ENCODE measurements at regions not wholly inside any gene's neighbourhood (a gene's known extent, or its start where the extent isn't known, plus 50 kb on each side); places are given as distances from the start of the nearest gene placed in this dataset.

DNA sequence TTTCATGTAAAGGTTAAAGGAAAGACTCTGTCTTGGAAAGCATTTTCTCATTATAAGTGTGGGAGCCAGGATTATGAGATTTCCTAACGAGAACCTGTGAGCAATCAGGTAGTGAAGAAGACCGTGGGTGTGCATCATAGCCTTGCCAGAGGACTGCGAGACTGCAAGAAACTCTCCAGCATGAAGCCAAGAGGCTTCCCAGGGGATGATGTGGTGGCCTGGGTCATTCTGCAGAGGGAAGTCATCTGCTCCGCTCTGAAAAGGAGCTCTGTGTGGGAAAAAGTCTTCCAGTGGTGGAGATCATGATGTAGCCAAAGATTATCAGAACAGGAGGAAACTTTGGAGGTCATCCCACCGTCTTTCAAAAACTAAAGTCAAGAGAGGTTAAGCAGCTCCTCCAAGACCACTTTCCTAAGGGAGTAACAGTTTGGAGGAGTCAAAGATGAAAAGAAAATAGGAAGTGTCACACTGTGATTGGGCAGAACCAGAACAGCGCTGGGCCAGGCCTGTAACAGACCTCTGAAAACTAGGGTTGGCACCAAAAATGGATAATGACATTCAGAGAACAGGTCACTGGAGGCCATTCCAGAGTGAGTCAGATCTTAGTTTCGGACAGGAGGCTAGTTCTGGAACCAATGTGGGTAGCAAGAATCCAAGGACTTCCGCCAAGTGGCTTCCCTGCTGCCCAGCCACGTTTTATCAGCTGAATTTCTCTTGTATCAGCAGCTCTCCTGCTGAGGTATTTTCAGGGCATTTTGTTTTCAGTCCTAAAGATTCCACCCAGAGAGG lies 113.0 kb downstream of the LRATD1 start:
- H3K9me3 Mint-ChIP-seq, result peaks cover 0 to 11% (median 4%) of the 10 kb centered on the region in 7 donors
- WGBS (ENCODE audit: insufficient coverage), result 93% methylated on average over 6 of the region's 9 CpGs

DNA sequence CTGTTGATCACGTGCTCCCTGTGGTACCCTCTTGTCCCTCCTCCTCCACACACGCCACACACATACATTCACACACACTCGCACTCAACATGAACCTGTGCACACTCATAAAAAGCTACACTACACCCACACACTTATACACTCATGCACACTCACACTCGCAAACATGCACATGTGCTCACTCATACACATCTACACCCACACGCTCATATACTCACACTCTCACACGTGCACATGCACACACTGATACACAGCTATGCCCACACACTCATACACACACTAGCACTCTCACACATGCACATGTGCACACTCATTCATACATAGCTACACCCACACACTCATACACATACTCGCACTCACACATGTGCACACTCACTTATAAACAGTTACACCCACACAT lies 113.6 kb downstream of the LRATD1 start:
- Mint-ChIP-seq H3K9me3 (peaks cover 0 to 17% (median 7%) of the 10 kb centered on the region in 7 donors), H3K27ac (no peak overlapping the region), H3K27me3 (ENCODE audit: low read depth in 3 of 3) (no peaks in the 10 kb centered on the region), H3K4me3 (no peak overlapping the region), H3K36me3 (no peaks in the 10 kb centered on the region), H3K4me1 (no peaks in the 10 kb centered on the region)
- 91% methylated on average over 4 of the region's 7 CpGs for WGBS (ENCODE audit: insufficient coverage)
- no peaks in the 10 kb centered on the region for H3K36me3 ChIP-seq (replicated peaks in 1 of 2; ENCODE audit: control insufficient read depth in 1 of 2, insufficient read depth in 2 of 2, low read length in 2 of 2)
- H2AFZ ChIP-seq (ENCODE audit: insufficient read depth, low read depth, low read length, poor library complexity, severe bottlenecking), result no peak overlapping the region
- no peak overlapping the region for H3K4me3 ChIP-seq (replicated peaks in 1 of 3; ENCODE audit: low read depth in 2 of 3, low read length in 3 of 3)
- no peak overlapping the region for H3K9ac ChIP-seq (ENCODE audit: insufficient read depth, low read length, poor library complexity, severe bottlenecking)
- H3K79me2 ChIP-seq (ENCODE audit: insufficient read depth, low read length), result no peaks in the 10 kb centered on the region
- no peaks in the 10 kb centered on the region for H4K20me1 ChIP-seq (ENCODE audit: insufficient read depth, low read length)
- DNase-seq, result no peak
- peaks cover 30 to 36% of the 10 kb centered on the region in 2 donors for H3K9me3 ChIP-seq (replicated peaks in 1 of 2; ENCODE audit: control insufficient read depth in 1 of 2, insufficient read depth in 1 of 2, low read length in 2 of 2)
- no peak overlapping the region for H3K27ac ChIP-seq (ENCODE audit: low read depth in 1 of 2, low read length in 2 of 2)
- no peaks in the 10 kb centered on the region for H3K27me3 ChIP-seq (ENCODE audit: control insufficient read depth in 2 of 2, insufficient read depth in 2 of 2, low read length in 2 of 2)
- intact Hi-C loops (cut with micrococcal nuclease), result no loop called here
- TF ChIP-seq, protein P1, sequence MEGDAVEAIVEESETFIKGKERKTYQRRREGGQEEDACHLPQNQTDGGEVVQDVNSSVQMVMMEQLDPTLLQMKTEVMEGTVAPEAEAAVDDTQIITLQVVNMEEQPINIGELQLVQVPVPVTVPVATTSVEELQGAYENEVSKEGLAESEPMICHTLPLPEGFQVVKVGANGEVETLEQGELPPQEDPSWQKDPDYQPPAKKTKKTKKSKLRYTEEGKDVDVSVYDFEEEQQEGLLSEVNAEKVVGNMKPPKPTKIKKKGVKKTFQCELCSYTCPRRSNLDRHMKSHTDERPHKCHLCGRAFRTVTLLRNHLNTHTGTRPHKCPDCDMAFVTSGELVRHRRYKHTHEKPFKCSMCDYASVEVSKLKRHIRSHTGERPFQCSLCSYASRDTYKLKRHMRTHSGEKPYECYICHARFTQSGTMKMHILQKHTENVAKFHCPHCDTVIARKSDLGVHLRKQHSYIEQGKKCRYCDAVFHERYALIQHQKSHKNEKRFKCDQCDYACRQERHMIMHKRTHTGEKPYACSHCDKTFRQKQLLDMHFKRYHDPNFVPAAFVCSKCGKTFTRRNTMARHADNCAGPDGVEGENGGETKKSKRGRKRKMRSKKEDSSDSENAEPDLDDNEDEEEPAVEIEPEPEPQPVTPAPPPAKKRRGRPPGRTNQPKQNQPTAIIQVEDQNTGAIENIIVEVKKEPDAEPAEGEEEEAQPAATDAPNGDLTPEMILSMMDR (IDR thresholded peaks at IDR 0.05), result no peak
- H3K4me1 ChIP-seq (ENCODE audit: control insufficient read depth in 1 of 2, insufficient read depth in 2 of 2, low read length in 2 of 2), result no peaks in the 10 kb centered on the region
- no peak overlapping the region for H3K4me2 ChIP-seq (replicated peaks; ENCODE audit: extremely low read depth, low read length, poor library complexity, severe bottlenecking)

More for the DNA sequence above, 113.0 kb downstream of the LRATD1 start:
- H3K9ac ChIP-seq (ENCODE audit: insufficient read depth, low read length, poor library complexity, severe bottlenecking), result no peak overlapping the region
- H3K79me2 ChIP-seq (ENCODE audit: insufficient read depth, low read length), result no peaks in the 10 kb centered on the region
- Mint-ChIP-seq H3K4me1 (no peaks in the 10 kb centered on the region), H3K27me3 (ENCODE audit: low read depth in 3 of 3) (no peaks in the 10 kb centered on the region), H3K36me3 (no peaks in the 10 kb centered on the region), H3K4me3 (no peak overlapping the region), H3K27ac (no peak overlapping the region)
- TF ChIP-seq, protein P1 (IDR thresholded peaks at IDR 0.05), result no peak
- no peaks in the 10 kb centered on the region for H3K4me1 ChIP-seq (ENCODE audit: control insufficient read depth in 1 of 2, insufficient read depth in 2 of 2, low read length in 2 of 2)
- no peaks in the 10 kb centered on the region for H3K36me3 ChIP-seq (replicated peaks in 1 of 2; ENCODE audit: control insufficient read depth in 1 of 2, insufficient read depth in 2 of 2, low read length in 2 of 2)
- no peak overlapping the region for H3K4me3 ChIP-seq (replicated peaks in 1 of 3; ENCODE audit: low read depth in 2 of 3, low read length in 3 of 3)
- H3K27ac ChIP-seq (ENCODE audit: low read depth in 1 of 2, low read length in 2 of 2), result no peak overlapping the region
- no peak overlapping the region for H2AFZ ChIP-seq (ENCODE audit: insufficient read depth, low read depth, low read length, poor library complexity, severe bottlenecking)
- peaks cover 25 to 29% of the 10 kb centered on the region in 2 donors for H3K9me3 ChIP-seq (replicated peaks in 1 of 2; ENCODE audit: control insufficient read depth in 1 of 2, insufficient read depth in 1 of 2, low read length in 2 of 2)
- H3K4me2 ChIP-seq (replicated peaks; ENCODE audit: extremely low read depth, low read length, poor library complexity, severe bottlenecking), result no peak overlapping the region
- no peak for DNase-seq
- no peaks in the 10 kb centered on the region for H4K20me1 ChIP-seq (ENCODE audit: insufficient read depth, low read length)
- intact Hi-C loops (cut with micrococcal nuclease), result no loop called here
- no peaks in the 10 kb centered on the region for H3K27me3 ChIP-seq (ENCODE audit: control insufficient read depth in 2 of 2, insufficient read depth in 2 of 2, low read length in 2 of 2)
